Colonic mucosa (tissue), 4 donors: ENCODE measurements at regions not wholly inside any gene's neighbourhood (a gene's known extent, or its start where the extent isn't known, plus 50 kb on each side); places are given as distances from the start of the nearest gene placed in this dataset.

ENCODE experiments used
- DNase-seq: peaks from one replicate; pipeline ENCODE4 v3.0.0-alpha.2; 2020
- H3K27ac ChIP-seq: fragments of 200-600 bp; one replicate; pipeline ENCODE4 v1.8.0; 2021
- H3K27me3 ChIP-seq: fragments of 200-600 bp; one replicate; pipeline ENCODE4 v1.8.0; 2021
- H3K36me3 ChIP-seq: fragments of 200-600 bp; one replicate; pipeline ENCODE4 v1.8.0; 2021
- H3K4me1 ChIP-seq: fragments of 200-600 bp; one replicate; pipeline ENCODE4 v1.8.0; 2021; ENCODE audit warnings: mild to moderate bottlenecking
- H3K4me3 ChIP-seq: fragments of 200-600 bp; one replicate; pipeline ENCODE4 v1.8.0; 2021
- H3K9ac ChIP-seq, 2 donors: one replicate each; pipeline ENCODE4 v1.7.0; 2013; ENCODE audit warnings: control low read depth in 2 of 2, low read depth in 2 of 2, low read length in 2 of 2
- H3K9me3 ChIP-seq: fragments of 200-600 bp; one replicate; pipeline ENCODE4 v1.8.0; 2021
- intact Hi-C: fragments of 100-400 bp; cut with DNase I; formaldehyde crosslinking; loops from one replicate; pipeline ENCODE4 v1.14.1; 2022
- TF ChIP-seq, protein P1 (sequence below): fragments of 200-600 bp; IDR thresholded peaks from one replicate; pipeline ENCODE4 v1.8.0; 2022; ENCODE audit warnings: antibody characterized with exemption, mild to moderate bottlenecking
- donor health status: healthy.
- donor health status: DM: no; HTN: no; CAD: no.
- donor health status: DM: no; HTN: no; CAD: no.

- no peaks in the 10 kb centered on the region for H3K9me3 ChIP-seq
- TF ChIP-seq, protein P1, sequence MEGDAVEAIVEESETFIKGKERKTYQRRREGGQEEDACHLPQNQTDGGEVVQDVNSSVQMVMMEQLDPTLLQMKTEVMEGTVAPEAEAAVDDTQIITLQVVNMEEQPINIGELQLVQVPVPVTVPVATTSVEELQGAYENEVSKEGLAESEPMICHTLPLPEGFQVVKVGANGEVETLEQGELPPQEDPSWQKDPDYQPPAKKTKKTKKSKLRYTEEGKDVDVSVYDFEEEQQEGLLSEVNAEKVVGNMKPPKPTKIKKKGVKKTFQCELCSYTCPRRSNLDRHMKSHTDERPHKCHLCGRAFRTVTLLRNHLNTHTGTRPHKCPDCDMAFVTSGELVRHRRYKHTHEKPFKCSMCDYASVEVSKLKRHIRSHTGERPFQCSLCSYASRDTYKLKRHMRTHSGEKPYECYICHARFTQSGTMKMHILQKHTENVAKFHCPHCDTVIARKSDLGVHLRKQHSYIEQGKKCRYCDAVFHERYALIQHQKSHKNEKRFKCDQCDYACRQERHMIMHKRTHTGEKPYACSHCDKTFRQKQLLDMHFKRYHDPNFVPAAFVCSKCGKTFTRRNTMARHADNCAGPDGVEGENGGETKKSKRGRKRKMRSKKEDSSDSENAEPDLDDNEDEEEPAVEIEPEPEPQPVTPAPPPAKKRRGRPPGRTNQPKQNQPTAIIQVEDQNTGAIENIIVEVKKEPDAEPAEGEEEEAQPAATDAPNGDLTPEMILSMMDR: no peak
- no peak overlapping the region for H3K9ac ChIP-seq
- H3K27ac ChIP-seq: no peak overlapping the region
- H3K27me3 ChIP-seq: no peaks in the 10 kb centered on the region
- no peaks in the 10 kb centered on the region for H3K36me3 ChIP-seq
- no peak for DNase-seq
- no peak overlapping the region for H3K4me3 ChIP-seq
- no peaks in the 10 kb centered on the region for H3K4me1 ChIP-seq
- intact Hi-C loops: no loop called here
Observed at GRCh38 chr4:62199291-62199810, 999.2 kb downstream of the ADGRL3 start.

DNA sequence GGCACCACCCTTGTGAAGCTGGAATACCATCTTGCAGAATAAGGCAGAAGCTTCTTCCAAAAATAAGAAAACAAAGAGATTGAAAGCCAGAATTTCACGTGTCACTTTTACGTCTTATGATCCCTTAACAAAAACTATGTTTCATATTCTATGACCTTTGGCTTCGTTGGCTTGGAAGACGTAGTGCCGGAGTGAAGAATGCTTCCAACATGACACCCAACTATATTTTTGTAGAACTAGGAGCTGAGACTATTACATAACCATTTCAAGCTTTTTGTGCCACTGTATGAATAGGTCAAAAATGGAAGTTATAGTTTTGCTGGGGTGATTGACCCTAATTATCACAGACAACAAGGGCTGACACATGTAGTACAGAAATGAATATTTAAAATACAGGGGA is 996.2 kb downstream of the ADGRL3 start:
- Histone ChIP-seq H3K36me3 (no peaks in the 10 kb centered on the region), H3K4me3 (no peak overlapping the region), H3K27me3 (no peaks in the 10 kb centered on the region), H3K4me1 (no peaks in the 10 kb centered on the region), H3K9ac (no peak overlapping the region), H3K27ac (no peak overlapping the region), H3K9me3 (no peaks in the 10 kb centered on the region)
- DNase-seq: no peak
- TF ChIP-seq, protein P1: no peak
- intact Hi-C loops: no loop called here

DNA sequence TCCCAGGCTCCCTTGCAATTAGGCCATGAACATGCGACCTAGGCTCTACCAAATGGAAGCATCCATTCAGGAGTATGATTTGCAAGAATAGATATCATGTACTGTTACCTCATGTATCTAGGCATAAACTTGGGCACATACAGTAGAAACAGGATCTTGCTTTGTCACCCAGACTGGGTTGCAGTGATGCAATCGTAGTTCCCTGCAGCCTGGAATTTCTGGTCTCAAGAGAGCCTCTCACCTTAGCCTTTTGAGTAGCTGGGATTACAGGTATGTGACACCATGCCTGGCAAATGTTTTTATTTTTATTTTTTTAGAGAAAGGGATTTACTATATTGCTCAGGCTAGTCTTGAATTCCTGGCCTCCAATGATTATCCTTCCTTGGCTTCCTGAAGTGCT is 994.2 kb downstream of the ADGRL3 start:
- no peak for DNase-seq
- Histone ChIP-seq H3K9me3 (no peaks in the 10 kb centered on the region), H3K9ac (no peak overlapping the region), H3K27ac (no peak overlapping the region), H3K4me1 (no peaks in the 10 kb centered on the region), H3K36me3 (no peaks in the 10 kb centered on the region), H3K27me3 (no peaks in the 10 kb centered on the region), H3K4me3 (no peak overlapping the region)
- intact Hi-C loops: no loop called here
- TF ChIP-seq, protein P1: no peak

GRCh38 chr4:62193761-62194160 is 993.6 kb downstream of the ADGRL3 start:
- no peaks in the 10 kb centered on the region for H3K4me1 ChIP-seq
- no peak overlapping the region for H3K4me3 ChIP-seq
- no peak for DNase-seq
- H3K27ac ChIP-seq: no peak overlapping the region
- no peak overlapping the region for H3K9ac ChIP-seq
- no peaks in the 10 kb centered on the region for H3K27me3 ChIP-seq
- intact Hi-C loops: no loop called here
- no peaks in the 10 kb centered on the region for H3K9me3 ChIP-seq
- TF ChIP-seq, protein P1: no peak
- no peaks in the 10 kb centered on the region for H3K36me3 ChIP-seq

DNA sequence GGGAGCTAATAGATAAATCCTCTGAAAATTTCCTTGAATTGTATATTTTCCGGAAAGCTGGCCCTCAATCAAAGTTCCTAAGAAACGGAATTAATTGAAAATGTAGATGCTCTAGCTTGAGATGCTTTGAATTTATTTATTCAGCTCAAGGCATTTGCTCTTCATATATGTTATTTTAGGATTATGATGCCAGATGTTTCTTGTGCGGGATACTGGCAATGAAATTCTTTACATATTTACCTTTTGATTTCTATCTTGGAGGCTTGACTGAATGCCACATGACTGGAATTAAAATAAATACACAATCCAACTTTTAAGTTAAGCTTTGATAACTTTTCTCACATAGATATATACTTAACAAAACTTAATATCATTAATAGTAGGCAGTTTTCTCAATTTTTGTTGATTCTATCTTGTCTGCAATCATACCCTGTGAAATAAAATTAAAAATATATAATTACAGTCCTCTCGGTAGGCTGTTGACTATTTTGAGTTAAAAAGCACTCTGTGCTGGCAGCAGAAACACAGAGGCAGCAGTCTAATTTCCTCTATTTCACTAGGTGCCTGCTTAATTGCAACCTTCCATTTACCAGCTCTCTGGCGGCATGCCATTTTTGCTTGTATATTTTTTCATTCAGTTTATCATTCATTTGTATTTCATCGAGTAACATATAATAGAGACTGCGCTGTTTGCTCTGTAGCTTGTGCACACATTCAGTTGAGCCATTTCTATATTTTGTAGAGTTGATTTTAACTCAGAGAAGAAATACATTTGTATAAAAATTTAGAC is 991.5 kb downstream of the ADGRL3 start:
- TF ChIP-seq, protein P1: no peak
- intact Hi-C loops: no loop called here
- Histone ChIP-seq H3K4me3 (no peak overlapping the region), H3K27ac (no peak overlapping the region), H3K9me3 (no peaks in the 10 kb centered on the region), H3K4me1 (no peaks in the 10 kb centered on the region), H3K9ac (no peak overlapping the region), H3K27me3 (no peaks in the 10 kb centered on the region), H3K36me3 (no peaks in the 10 kb centered on the region)
- DNase-seq: no peak
